AG10803 (cell line): ENCODE measurements at regions not wholly inside any gene's neighbourhood (a gene's known extent, or its start where the extent isn't known, plus 50 kb on each side); places are given as distances from the start of the nearest gene placed in this dataset.
"Not testable (repeated sequence)": the region's sequence is repeated elsewhere in the genome, so short reads cannot be mapped to it uniquely, and the experiment has no call there.

Experiments
- DNase-seq: peaks from one replicate; pipeline ENCODE4 v3.0.0; 2010; ENCODE audit warnings: low read depth
- H3K4me3 ChIP-seq: 2 replicates; pipeline ENCODE4 v1.5.1; 2011; ENCODE audit warnings: mild to moderate bottlenecking, low read length, control low read depth
- CTCF ChIP-seq: conservative IDR thresholded peaks from 2 replicates; pipeline ENCODE4 v1.5.1; 2011; ENCODE audit warnings: mild to moderate bottlenecking, low read length, control low read depth, inconsistent platforms

GRCh38 chr18:71233177-71233576 is 944.3 kb downstream of the SOCS6 start:
- no peak for DNase-seq
- no peak for TF ChIP-seq CTCF
- H3K4me3 ChIP-seq = no peak overlapping the region

GRCh38 chr18:71223486-71223885 is 934.6 kb downstream of the SOCS6 start:
- no peak for DNase-seq
- no peak overlapping the region for H3K4me3 ChIP-seq
- TF ChIP-seq CTCF = no peak

GRCh38 chr18:71221405-71221804 is 932.6 kb downstream of the SOCS6 start:
- TF ChIP-seq CTCF = no peak

GRCh38 chr18:71212739-71213138 is 923.9 kb downstream of the SOCS6 start:
- DNase-seq, H3K4me3 ChIP-seq: not testable (repeated sequence)

More at GRCh38 chr18:71221405-71221804, 932.6 kb downstream of the SOCS6 start:
- H3K4me3 ChIP-seq = no peak overlapping the region
- no peak for DNase-seq

- no peak for TF ChIP-seq CTCF
- no peak overlapping the region for H3K4me3 ChIP-seq
- DNase-seq = no peak
Measured at GRCh38 chr18:71212222-71212621, 923.4 kb downstream of the SOCS6 start.

- no peak for TF ChIP-seq CTCF
- H3K4me3 ChIP-seq = no peak overlapping the region
- DNase-seq = no peak
Measured at GRCh38 chr18:71209944-71210343, 921.1 kb downstream of the SOCS6 start.

- H3K4me3 ChIP-seq = no peak overlapping the region
- TF ChIP-seq CTCF = no peak
- DNase-seq = no peak
Measured at GRCh38 chr18:71194438-71194837, 905.6 kb downstream of the SOCS6 start.

- no peak for DNase-seq
- TF ChIP-seq CTCF = no peak
- H3K4me3 ChIP-seq = no peak overlapping the region
Measured at GRCh38 chr18:71189581-71189980, 900.7 kb downstream of the SOCS6 start.
